HG02798 (cell line): ENCODE measurements at regions not wholly inside any gene's neighbourhood (a gene's known extent, or its start where the extent isn't known, plus 50 kb on each side); places are given as distances from the start of the nearest gene placed in this dataset.

Source experiments
- ATAC-seq: cut with Tn5 transposase; IDR thresholded peaks from one replicate; pipeline ENCODE4 v1.9.1; 2021; ENCODE audit warnings: mild to moderate bottlenecking; ENCODE audit not compliant: unreplicated experiment, poor library complexity

GRCh38 chr13:34570698-34571353 lies 371.2 kb upstream of the NBEA start:
- ATAC-seq = no peak

GRCh38 chr13:34571716-34572115 lies 370.4 kb upstream of the NBEA start:
- ATAC-seq = no peak

DNA sequence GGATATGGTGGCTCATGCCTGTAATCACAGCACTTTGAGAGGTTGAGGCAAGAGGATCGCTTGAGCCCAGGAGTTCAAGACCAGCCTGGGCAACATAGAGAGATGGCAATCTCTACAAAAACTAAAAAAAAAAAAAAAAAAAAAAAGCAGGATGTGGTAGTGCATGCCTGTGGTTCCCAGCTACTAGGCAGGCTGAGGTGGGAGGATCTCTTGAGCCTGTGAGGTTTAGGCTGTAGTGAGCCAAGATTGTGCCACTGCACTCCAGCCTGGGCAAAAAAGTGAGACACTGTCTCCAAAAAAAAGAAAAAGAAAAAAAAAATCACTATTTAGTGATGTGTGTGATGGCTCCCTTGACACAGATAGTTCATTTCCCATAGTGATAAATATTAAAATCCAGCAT lies 365.0 kb upstream of the NBEA start:
- ATAC-seq = no peak

DNA sequence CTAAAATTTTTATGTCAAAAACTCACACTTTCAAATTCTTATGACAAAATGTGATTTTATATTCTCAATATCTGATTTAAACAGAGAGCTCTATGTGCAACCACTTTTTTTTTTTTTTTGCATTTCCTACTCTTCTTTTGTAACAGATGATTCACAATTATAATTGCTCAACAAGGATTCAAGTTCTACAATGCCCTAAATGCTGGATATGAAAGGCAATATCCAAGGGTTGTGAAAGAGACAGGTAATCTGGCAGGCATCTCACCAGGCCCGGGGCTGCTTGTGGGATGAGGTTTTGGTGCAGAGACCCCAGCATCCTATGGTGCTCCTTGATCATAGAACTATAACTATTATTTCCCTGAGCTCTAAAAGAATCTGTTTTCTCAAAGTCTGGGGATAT lies 363.6 kb upstream of the NBEA start:
- ATAC-seq = no peak

DNA sequence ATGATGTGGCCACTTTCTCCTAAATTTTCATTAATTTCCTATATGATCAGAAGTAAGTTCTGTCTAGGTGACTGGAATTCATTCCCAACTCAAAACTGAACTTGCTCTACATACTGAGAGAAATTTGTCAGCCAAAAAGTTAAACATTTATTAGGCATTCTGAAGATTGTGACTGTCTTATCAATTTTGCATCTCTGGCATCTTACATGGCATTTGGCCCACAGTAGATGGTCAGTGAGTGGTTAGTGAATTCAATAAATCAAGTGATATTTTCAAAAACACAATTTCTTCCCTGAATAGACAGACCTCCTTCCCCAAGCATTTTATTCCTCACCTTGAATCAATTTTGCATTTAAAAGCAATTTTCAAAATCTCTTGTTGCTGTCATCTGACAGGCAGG lies 363.2 kb upstream of the NBEA start:
- ATAC-seq = no peak

- ATAC-seq = no peak
Measured at GRCh38 chr13:34583181-34583580, 358.9 kb upstream of the NBEA start.

GRCh38 chr13:34587576-34587975 lies 354.5 kb upstream of the NBEA start:
- no peak for ATAC-seq

GRCh38 chr13:34588362-34588761 lies 353.7 kb upstream of the NBEA start:
- ATAC-seq = no peak

DNA sequence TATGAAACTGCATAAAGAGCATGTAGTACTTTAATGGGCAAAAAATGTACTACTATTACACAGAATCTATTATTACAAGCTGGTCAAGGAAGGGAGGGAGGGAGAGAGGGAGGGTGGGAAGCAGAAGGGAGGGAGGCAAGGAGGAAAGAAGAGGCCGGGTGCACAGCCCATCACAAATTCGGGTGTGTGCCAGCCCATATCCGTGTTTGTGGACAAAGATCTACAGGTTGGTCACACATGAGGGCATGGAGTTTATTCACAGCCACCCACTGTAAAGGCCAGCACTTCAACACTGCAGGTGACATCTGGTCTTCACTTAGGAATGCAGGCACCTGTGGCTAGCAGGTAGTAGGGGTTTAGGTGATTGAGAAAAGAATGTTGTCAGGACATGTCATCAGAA lies 352.5 kb upstream of the NBEA start:
- ATAC-seq = no peak

- ATAC-seq = no peak
Measured at GRCh38 chr13:34591129-34591528, 350.9 kb upstream of the NBEA start.

- no peak for ATAC-seq
Measured at GRCh38 chr13:34591900-34592529, 350.1 kb upstream of the NBEA start.

- ATAC-seq = no peak
Measured at GRCh38 chr13:34593658-34594057, 348.4 kb upstream of the NBEA start.

- ATAC-seq = no peak
Measured at GRCh38 chr13:34594507-34594906, 347.6 kb upstream of the NBEA start.

- no peak for ATAC-seq
Measured at GRCh38 chr13:34608331-34608730, 333.7 kb upstream of the NBEA start.

GRCh38 chr13:34611671-34612070 lies 330.4 kb upstream of the NBEA start:
- no peak for ATAC-seq

GRCh38 chr13:34617473-34618083 lies 324.5 kb upstream of the NBEA start:
- ATAC-seq = no peak

- ATAC-seq = no peak
Measured at GRCh38 chr13:34618654-34619053, 323.4 kb upstream of the NBEA start.

DNA sequence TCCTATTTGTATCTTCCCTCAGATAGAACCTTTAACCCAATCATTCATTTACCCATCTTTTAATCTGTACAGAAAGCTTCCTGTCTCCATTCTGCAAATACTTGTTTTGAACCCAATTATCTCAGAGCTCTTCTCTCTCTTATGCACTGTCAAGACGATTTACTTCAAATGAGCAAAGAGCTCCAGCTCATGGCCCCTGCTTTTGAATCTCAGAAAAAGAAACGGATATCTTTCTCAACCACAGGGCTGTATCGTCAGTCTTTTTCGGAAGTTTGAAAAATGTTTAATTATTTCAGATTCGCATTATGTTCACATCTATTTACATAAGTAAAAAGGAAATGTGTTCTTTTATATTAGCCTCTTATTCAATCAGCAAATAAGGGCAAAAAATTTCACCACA lies 322.7 kb upstream of the NBEA start:
- ATAC-seq = no peak

DNA sequence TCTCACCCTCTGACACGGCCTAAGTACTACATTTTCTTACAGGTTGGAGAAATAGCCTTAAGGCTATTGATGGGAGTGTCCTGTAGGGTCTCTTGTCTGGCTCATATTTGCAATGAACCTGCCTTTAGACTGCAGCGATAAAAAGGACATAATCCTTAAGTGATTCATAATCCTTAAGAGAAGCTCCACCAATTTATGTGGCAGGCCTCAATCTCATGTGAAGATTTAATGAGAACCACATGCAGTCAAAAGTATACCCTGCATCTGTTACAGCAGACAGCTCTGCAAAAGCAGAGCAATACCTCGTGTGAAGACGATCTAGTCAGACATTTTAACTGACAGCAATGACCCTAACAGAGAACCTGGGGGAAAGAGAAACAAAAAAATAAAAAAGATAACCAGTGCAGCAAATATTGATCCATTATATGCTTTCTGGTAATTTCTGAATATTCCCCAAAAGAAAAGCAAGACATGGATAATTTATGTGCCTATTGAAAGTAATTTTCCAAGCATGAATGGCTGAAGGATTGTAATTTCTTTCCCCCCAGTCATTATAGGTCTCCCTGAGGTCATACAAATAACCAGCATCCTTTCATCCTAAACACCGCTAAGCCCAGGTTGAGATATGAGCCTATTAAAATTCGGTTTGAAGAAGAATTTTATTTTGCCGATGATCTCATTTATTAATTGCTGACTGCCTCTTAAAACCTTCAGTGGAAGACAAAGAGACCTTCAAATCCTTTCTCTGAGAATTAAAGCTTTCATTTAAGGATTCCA lies 321.8 kb upstream of the NBEA start:
- ATAC-seq = no peak

GRCh38 chr13:34620862-34621261 lies 321.2 kb upstream of the NBEA start:
- ATAC-seq = no peak

DNA sequence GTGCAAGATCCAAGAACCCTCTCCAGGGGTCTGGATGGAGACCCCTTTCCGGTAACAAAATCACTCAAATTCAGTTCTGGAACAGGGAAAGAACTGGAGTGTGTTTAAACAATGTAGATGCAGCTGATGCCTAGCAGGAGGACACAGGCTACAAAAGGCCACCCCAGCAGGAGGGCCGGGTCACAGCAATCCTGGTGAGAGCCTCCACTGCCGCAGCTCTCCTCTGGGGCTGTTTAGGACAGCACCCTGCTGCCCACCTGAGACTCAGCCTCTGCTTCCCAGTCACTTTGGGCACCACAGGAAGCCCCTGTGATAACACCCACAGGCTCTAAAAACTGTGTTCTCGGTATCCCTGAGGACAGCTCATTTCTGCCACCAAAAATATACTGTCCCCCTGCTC lies 318.7 kb upstream of the NBEA start:
- no peak for ATAC-seq
